Esophagus muscularis mucosa (tissue), 4 donors: ENCODE measurements at regions not wholly inside any gene's neighbourhood (a gene's known extent, or its start where the extent isn't known, plus 50 kb on each side); places are given as distances from the start of the nearest gene placed in this dataset.

Experiments
- CTCF ChIP-seq, 3 experiments: fragments of 200-600 bp in 2 of 3; fragments of 450-650 bp in 1 of 3; sonication (generic) in 2 of 3; IDR thresholded peaks; one replicate each; pipeline ENCODE4 v1.5.1; 2017 to 2019; ENCODE audit warnings: antibody characterized with exemption in 3 of 3, mild to moderate bottlenecking in 2 of 3, moderate library complexity in 1 of 3
- EP300 ChIP-seq: sonication (generic); formaldehyde crosslinking; IDR thresholded peaks from one replicate; pipeline ENCODE4 v1.6.1; 2017; ENCODE audit warnings: antibody characterized with exemption
- POLR2A ChIP-seq: fragments of 450-650 bp; IDR thresholded peaks from one replicate; pipeline ENCODE4 v1.6.1; 2017; ENCODE audit warnings: antibody characterized with exemption, moderate library complexity, mild to moderate bottlenecking, low read depth
- POLR2AphosphoS5 ChIP-seq, 2 donors: sonication (generic); formaldehyde crosslinking; IDR thresholded peaks; one replicate each; pipeline ENCODE4 v1.6.1; 2017; ENCODE audit warnings: antibody characterized with exemption in 2 of 2

- no peak for TF ChIP-seq CTCF (IDR thresholded peaks at IDR 0.05)
- no peak for TF ChIP-seq POLR2A
- TF ChIP-seq EP300: no peak
- no peak for TF ChIP-seq POLR2AphosphoS5 (IDR thresholded peaks at IDR 0.05)
Observed at GRCh38 chr11:38680166-38680565, 2082.1 kb upstream of the RAG2 start.
